Choroid plexus epithelial cell (primary cell): ENCODE measurements at regions not wholly inside any gene's neighbourhood (a gene's known extent, or its start where the extent isn't known, plus 50 kb on each side); places are given as distances from the start of the nearest gene placed in this dataset.

Source experiments
- DNase-seq: peaks from one replicate; pipeline ENCODE4 v3.0.0-alpha.2; 2010; ENCODE audit warnings: low read depth
- H3K4me3 ChIP-seq: 2 replicates; pipeline ENCODE4 v1.5.1; 2011; ENCODE audit warnings: low read depth, mild to moderate bottlenecking, control low read depth, low read length, moderate library complexity
- CTCF ChIP-seq: conservative IDR thresholded peaks from 2 replicates; pipeline ENCODE4 v1.5.1; 2011; ENCODE audit warnings: low read depth, mild to moderate bottlenecking, control low read depth, inconsistent platforms, low read length, moderate library complexity

GRCh38 chr6:166719019-166719418, 92.0 kb upstream of the RPS6KA2 start:
- TF ChIP-seq CTCF: no peak
- DNase-seq: no peak
- H3K4me3 ChIP-seq: no peak overlapping the region

- no peak for TF ChIP-seq CTCF
- no peak overlapping the region for H3K4me3 ChIP-seq
- no peak for DNase-seq
These were observed 91.5 kb upstream of the RPS6KA2 start for GRCh38 chr6:166718516-166718915.

GRCh38 chr6:166716910-166717617, 90.0 kb upstream of the RPS6KA2 start:
- no peak for TF ChIP-seq CTCF
- DNase-seq: no peak
- no peak overlapping the region for H3K4me3 ChIP-seq

- H3K4me3 ChIP-seq: no peak overlapping the region
- DNase-seq: no peak
- TF ChIP-seq CTCF: no peak
These were observed 88.9 kb upstream of the RPS6KA2 start for GRCh38 chr6:166715992-166716391.

DNA sequence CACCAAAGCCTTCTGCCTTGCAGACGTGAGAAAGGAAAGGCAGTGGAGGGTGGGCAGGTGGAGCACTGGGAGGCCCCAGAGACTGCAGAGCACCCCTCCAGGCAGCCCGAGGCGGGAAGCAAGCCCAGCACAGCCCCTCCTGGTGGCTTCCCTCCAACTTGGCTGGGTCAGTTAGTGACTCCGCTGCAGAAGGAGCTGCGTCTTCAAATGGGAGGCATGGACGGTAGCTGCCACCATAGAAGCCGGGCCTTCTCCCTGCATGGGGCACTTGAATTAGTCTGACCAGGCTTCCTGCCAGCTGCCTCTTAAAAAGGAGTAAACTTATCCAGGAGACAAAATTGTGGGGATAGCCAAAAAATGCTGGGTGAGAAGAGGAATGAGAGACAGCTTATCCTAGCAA, 88.0 kb upstream of the RPS6KA2 start:
- TF ChIP-seq CTCF: no peak
- DNase-seq: no peak
- H3K4me3 ChIP-seq: no peak overlapping the region

- no peak for DNase-seq
- TF ChIP-seq CTCF: no peak
These were observed 87.5 kb upstream of the RPS6KA2 start for GRCh38 chr6:166714581-166714980.

DNA sequence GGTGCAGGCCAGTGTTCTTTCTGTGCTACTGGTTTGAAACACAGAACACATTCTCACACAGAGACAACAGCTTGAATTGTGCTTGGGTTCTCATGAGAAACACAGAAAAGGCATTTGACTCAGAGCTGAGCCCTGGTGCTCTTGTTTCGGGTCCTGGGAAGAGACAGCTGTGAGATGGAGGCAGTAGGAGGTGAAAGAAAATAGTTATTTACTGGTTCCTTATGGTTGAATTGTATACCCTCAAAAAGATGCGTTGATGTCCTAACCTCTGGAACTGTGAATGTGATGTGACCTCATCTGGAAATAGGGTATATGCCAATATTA, 87.1 kb upstream of the RPS6KA2 start:
- TF ChIP-seq CTCF: no peak
- DNase-seq: no peak

More at GRCh38 chr6:166714581-166714980, 87.5 kb upstream of the RPS6KA2 start:
- H3K4me3 ChIP-seq: no peak overlapping the region

More for the DNA sequence above, 87.1 kb upstream of the RPS6KA2 start:
- no peak overlapping the region for H3K4me3 ChIP-seq
